GM18870 (cell line): ENCODE measurements at regions not wholly inside any gene's neighbourhood (a gene's known extent, or its start where the extent isn't known, plus 50 kb on each side); places are given as distances from the start of the nearest gene placed in this dataset.
"Not testable (repeated sequence)": the region's sequence is repeated elsewhere in the genome, so short reads cannot be mapped to it uniquely, and the experiment has no call there.

Experiments
- ATAC-seq: cut with Tn5 transposase; IDR thresholded peaks from one replicate; pipeline ENCODE4 v1.9.1; 2021; ENCODE audit warnings: moderate library complexity; ENCODE audit not compliant: unreplicated experiment

DNA sequence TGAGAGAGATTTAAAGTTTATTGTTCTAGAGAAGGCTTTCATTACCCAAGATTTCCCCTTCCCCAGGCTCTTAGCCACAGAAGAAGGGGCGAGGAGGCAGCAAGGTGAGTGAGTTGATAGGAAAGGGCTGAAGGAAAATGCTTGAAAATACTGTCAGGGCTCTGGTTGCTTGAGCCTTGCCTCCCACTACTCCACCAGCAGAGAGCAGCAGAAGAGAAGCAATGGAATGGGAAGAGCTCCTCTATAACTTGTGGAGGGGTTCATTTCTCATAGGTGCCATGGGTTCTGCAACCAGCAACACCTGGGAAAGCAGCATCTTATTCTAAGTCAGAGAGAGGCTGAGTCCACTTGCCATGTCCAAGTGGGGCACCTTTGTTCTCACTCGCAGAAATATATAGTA is 184.0 kb upstream of the CNTN6 start:
- ATAC-seq = no peak

DNA sequence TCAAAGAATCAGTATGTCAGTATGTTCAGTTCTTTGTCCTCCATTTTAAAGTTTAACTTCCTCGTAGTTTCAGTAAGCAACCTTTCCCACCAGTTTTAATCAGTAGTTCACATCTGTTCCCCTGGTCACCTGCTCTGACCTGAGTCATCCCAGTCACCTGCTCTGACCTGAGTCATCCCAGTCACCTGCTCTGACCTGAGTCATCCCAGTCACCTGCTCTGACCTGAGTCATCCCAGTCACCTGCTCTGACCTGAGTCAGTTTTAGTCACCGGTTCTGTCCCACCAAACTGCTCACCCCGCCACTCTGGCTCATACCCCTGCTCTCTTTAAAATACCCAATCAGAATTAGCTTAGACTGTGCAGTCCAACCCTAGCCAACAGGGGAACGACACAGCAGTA is 180.1 kb upstream of the CNTN6 start:
- ATAC-seq = not testable (repeated sequence)

DNA sequence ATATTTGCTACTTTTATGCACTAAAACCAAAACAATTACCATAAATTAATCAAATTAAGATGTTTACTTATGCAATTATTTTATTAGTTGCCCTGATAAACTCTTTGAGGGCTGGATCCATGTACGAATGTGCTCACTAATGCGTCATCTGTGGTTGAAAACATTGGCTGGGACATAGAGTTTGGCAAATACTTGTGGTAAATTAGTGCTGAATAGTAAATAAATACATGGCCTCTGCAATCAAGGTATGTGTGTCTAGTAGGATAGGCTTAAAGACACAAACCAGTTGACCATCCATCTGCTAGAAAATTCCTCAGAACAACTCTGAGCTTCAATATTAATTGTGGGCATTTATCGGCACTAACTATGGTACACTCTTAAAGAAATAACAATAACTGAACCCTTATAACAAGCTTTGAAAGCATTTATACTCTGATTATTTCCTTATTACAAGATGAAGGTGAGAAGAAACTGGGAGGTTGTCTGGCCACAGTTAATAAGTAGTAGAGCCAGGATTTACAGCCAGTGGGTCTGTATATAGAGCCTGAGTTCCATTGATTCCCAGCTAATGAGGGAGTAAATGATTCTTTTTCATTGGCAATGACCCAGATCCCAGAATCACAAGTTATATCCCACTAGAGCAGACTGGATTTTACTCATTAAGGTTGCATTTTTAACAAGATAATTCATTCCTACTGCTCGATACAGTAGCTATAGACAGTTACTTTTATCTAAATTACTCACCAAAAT is 169.5 kb upstream of the CNTN6 start:
- no peak for ATAC-seq

DNA sequence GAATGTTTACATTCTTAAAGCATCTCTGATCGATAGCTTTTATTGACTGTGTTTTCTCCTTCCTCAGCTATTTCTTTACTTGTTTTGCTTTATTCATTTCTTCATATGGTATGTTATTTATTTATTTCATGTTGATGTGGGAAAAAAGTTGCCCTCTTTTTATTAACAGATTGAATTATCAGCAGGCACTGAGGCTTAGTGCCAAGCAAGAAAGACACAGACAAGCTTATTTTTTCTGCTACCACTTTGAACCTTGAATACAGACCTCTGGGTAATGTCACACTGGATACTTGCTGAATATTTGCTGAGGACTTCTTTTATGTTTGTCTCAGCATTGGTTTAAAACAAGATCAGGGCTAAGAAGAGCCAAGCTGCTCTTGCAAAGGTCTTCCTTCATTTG is 162.0 kb upstream of the CNTN6 start:
- ATAC-seq = no peak

DNA sequence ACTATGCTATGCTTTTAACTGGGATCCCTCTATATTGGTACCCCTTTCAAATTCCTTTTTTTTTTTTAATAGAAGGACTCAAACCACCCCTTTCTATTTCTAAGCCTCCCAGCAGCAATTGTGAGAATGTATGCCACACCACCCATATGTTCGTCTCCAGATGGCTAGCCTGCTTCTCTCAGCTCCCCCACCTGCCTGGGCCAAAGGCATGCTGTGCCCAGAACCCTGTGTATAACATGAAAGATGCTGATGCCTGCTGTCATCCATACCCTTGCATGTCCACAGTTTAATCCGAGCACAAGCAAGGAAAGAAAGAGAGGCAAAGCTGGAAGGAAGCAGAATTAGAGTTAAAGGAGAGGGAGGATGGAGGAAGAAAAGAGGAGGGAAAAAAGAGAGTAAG is 159.5 kb upstream of the CNTN6 start:
- ATAC-seq = no peak

DNA sequence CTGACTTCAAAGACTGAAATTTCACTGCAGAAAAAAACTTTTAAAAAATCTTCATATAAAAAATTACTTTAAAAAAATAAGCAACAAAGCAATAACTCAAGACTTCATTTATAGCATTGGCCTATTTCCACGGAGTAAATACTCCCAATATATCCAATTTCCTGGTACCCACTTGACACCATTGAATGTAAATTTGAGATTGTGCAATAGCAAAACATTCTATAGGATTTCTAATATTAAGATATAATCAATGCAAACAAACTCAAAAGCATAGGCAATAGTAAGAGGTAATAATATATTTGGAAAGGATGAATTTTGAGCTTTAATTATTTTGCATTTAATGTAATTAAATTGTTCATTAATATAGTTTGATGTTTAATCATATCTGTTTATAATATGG is 148.0 kb upstream of the CNTN6 start:
- no peak for ATAC-seq

DNA sequence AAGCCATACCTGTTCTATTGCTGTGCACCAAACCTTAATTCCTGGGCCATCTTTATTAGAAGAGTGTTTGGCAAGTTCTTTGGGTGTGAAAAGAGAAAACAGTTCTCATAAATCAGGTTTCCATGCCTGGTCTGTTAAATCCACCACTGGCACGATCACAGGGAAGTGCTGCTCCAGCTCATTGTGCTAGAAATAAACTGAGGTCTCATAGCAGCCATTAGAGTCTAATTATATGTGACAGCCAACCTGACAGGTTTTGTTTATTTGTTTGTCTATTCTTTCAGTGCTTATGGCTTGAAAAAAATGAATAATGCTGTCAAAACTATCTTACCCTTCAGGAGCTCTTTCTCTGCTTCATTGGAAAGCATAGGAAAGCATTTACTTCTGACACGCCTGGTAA is 147.1 kb upstream of the CNTN6 start:
- no peak for ATAC-seq

DNA sequence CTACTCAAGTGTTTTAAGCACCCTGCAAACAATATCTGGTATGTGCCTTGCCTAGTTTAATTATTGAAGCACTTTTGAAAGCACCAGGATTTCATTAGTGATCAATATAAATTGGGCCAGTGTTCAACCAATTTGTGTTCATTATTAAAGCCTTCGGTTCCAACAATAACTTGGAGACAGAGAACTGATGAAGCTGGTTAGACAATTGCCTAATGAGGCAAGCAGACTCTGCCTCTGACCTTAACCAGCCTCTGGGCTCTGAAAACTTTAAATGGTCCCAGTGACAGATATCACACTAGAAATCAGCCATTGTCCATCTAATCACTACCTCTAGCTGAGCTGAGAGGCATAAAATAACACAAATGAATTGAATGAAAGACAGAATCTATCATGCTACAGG is 139.9 kb upstream of the CNTN6 start:
- ATAC-seq = no peak

DNA sequence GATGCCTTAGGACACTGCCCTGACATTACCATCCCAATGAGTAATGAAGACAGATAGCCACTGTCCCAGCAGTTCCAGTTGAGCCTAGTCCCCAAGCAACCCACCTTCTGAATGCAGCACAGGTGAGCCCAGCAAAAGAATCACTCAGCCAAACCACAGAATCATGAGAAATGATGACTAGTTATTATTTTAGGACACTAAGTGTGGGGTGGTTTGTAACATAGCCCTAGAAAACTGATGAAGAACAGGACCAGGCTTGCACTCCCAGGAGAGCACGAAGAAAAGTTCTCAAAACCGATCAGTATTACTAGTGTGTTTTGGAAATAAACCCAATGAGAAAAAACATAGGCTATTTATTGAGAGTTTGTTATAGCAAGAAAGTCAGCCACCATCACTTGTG is 129.6 kb upstream of the CNTN6 start:
- no peak for ATAC-seq

DNA sequence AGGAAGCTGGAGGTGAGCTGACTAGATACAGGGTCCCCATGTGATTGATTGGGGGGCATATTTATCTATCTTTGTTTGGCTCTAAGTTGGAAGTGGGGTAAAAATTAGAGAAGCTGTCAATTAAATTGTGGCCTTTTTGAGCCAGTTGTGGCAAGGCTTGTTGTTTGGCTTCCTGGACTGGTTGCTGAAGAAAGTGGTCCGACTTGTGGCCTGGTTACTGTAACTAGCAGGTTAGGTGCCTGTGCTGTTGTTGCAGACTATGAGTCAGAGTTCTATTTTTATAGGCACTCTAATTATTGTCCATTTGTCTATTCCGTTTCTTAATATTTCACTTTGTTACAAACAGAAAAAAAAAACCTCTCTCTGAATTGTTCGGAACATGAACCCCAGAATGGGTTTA is 129.1 kb upstream of the CNTN6 start:
- no peak for ATAC-seq

DNA sequence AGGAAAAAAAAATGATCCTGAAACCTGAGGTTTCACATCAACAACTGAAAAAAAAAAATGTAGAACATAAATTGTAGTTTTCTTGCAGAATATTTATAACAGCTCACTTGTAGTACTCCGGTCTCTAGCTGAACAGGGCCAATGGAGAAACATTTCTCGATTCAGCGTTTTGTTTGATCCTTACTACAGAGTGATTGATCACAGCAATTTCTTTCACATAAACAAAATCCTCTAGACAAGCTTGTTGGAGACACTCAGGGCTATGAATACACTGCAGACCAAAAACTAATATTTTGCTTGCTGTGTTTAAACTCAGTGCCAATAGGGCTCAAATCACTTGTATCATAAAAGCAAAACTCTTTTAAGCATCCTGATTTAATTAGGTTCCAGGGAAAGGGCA is 127.0 kb upstream of the CNTN6 start:
- ATAC-seq = no peak

DNA sequence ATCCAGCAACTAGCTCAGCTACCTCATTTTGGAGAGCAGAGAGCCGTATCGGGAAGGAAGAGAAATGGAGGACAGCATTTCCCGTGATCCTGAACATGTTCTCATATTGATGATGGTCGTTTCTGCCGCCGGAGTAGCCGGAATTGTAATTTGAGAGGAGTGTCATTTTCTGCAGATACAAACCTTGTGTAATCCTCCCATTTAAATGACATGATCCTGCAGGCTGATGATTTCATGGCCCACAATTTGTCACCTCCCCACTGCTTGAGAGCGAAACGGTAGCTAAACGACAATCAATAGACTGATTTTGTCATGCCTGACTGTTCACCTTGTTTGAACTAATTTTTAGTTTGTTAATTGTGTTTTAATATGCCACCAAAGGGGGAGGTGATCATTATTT is 126.5 kb upstream of the CNTN6 start:
- ATAC-seq = no peak

DNA sequence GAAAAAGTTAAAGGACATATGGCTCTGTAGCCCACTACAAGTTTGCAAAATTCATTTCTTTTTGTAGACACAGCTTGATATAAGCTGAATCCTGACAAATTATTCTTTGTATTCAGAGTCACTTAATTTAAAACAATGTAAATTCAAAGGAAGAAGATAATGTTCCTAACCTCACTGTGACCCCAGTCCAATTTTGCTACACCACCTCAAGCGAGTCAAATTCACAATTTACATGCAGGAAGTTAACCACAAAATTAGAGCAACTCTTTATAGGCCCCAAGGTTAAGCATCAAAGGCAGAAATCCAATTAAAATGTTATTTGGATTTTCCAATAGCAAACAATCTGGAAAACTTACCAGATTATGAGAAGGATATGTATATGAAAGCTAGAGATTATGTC is 119.5 kb upstream of the CNTN6 start:
- no peak for ATAC-seq

DNA sequence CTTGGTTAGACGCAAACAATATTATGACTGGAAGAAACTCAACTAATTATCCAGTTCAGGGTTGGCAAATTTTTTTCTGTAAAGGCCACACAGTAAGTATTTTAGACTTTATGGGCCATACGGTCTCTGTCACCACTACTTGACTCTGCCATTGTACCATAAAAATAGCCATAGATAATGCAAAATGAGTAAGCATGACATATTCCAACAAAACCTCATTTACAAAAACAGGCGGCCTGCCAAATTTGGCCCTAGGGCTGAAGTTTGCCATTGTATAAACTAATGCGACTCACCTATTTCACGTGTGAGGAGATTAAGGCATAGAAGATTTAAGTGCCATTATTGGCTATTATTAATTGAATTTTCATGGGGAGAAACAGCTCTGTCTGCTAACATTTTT is 116.8 kb upstream of the CNTN6 start:
- ATAC-seq = no peak

DNA sequence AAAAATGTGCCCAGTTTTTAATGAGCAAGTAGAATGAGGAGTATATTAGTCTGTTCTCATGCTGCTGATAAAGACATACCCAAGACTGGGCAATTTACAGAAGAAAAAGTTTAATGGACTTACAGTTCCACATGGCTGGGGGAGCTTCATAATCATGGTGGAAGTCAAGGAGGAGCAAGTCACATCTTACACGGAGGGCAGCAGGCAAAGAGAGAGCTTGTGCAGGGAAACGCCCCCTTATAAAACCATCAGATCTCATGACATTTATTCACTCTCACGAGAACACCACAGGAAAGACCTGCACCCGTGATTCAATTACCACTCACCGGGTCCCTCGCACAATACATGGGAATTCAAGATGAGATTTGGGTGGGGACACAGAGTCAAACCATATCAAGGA is 111.7 kb upstream of the CNTN6 start:
- no peak for ATAC-seq

DNA sequence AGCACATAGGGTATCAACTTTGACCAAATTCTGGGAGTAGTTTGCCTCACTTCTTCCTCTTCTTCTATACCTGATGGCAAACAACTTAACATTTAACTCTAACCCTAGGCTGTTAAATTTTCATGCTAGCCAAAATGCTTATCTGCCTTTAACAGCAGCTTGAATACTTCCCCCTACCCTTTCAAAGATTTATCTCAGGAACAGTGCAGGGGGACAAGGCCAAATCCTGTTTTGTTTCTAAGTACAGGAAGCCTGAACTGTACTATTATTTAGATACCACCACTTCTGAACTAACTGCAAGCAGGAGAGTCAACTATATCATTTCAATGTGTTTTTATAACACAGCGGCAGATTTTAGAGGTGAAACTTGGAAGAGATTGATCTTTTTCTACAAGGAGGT is 104.0 kb upstream of the CNTN6 start:
- no peak for ATAC-seq

DNA sequence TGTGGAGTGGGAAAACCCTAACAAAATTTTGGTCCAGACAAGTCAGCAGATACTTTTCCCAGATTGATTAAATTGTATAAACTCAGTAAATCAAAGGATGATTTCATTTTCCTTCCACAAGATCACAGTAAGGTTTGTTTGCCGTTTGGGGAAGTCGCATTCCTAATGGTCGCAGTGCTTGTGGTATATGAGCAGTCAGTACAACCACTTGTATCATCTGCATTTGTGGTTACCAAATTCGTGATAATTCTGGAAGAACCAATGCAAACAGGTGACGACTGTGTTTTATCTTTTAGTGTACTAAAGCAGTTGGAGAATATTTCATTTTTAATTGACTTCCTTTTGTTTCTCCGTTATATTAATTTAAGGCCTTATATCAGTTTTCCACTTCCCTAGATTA is 100.0 kb upstream of the CNTN6 start:
- no peak for ATAC-seq

DNA sequence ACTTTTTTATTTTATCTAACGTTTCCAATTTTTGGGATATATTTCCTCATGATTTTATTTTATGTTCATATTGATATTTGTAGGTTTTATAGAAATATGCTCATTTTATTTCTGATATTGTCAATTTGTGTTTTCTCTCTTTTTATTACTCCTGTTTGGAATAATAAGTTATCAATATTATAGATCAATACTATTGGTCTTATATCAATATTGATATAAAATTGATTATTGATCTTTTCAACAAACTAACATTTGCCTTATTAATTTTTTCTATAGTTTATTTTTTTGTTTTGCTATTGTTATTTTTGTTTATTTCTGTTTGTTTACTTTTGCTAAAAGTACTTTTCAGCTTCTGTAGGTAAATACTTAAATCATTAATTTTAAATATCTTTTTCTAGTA is 90.8 kb upstream of the CNTN6 start:
- ATAC-seq = no peak

DNA sequence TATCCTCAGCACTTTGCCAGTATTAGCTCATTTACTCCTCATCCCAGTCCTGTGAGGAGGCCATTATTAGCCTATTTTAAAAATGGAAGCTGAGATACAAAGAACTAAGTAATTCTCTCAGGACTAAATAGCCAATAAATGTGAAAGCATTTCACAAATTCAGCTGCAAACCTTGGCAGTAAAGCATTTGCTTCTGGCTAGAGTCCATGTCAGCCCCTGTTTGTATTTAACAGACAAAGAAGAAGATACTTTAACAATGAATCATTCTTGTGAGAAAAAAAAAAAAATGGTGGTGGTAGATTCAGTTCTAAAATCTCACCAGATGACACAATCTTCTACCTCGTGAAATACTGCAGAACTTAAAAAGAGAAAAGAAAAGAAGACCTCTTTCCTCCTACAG is 85.0 kb upstream of the CNTN6 start:
- no peak for ATAC-seq

DNA sequence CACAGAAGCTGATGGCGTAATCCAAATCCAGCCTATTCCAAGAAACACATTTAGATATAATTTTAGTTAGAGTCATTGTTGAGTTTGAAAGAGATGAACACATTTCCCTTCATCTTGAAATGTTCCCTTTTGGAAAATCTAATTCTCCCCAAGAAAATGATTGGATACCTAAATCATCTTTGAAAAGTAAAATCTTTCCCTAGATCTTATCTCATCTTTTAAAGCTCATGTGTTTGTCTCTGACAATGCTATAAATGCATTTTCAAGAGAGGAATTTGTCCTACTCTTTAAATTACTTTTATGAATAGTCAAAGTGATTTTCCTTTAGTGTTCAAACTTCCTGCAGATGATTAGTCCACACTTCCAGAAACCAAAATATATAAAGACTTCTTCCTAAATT is 82.6 kb upstream of the CNTN6 start:
- no peak for ATAC-seq

DNA sequence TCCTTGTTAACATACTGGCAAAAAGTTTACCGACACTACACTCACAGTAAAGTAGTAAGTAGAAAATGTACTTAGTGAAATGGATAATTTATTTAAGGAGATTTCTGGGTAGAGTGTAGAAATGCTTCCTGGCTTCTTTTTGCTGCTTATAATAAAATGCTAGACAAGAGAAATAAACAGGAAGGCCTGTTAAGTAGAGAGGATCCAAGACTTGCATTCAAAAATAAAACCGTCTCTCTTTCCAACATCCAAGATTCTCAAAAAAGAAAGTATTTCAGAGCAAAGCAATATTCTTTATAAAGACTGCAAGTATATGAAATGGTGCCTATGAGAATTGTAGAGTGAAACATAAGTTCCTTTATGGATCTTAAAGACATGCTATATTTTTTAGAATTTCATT is 77.0 kb upstream of the CNTN6 start:
- ATAC-seq = no peak

DNA sequence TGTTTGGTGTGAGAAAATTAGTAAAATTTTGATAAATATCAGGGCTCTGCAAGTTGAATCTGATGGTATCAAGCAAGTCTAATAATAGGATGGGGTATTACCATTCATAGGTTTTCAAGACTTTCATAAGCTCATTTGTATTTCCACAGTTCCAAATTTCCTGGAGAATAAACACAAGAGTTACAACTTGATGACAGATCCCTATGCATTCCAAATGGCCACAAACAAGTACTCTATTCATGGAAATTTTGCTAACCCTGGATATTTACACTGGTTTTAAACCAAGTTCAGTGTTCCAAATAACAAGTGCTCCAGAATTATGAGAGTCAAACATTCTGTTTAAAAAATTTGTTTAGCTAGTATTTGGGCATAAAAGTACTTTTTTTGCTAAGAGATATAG is 75.0 kb upstream of the CNTN6 start:
- ATAC-seq = no peak

DNA sequence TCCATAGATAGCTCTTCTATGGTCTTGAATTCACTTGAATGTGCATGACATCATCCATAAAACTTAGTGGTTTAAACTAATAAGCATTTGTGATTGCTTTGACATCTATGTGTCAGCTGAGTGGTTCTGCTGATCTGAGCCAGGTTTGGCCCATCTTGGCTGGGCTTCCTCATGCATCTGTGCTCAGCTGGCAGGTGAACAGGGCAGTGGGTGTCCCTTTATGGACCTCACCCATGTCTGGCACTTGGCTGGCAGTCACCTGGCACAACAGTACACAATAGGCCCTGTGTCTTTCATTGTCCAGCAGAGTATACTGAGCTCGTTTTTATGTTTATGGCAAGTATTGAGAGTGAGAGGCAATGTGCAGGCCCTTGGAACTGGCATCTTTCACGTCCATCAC is 73.7 kb upstream of the CNTN6 start:
- ATAC-seq = no peak

DNA sequence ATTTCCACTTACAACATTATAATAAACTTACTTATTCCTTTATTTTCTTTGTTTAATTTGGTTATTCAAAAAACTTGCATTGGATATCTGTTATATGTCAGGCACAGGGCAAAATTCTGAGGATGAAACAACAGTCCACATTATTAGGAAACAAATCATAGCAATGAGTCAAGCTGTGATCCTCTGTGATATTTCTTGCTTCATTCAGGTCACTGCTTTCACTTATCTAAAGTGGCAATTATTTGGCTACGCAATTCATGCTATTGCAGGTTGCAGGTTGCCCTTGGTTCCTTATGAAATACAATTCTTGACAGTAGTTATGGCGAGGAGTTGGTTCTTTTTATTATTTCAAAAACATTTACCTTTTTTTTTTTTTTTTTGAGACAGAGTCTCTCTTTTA is 66.4 kb upstream of the CNTN6 start:
- ATAC-seq = no peak
